Muscle layer of duodenum (tissue), 2 donors: ENCODE measurements at regions not wholly inside any gene's neighbourhood (a gene's known extent, or its start where the extent isn't known, plus 50 kb on each side); places are given as distances from the start of the nearest gene placed in this dataset.

Source experiments
- H3K27ac ChIP-seq: one replicate; pipeline ENCODE4 v1.7.0; 2013; ENCODE audit warnings: mild to moderate bottlenecking, low read length
- H3K27me3 ChIP-seq: one replicate; pipeline ENCODE4 v1.7.0; 2013; ENCODE audit warnings: low read depth, mild to moderate bottlenecking, control low read depth, low read length
- H3K36me3 ChIP-seq, 2 donors: one replicate each; pipeline ENCODE4 v1.7.0; 2013; ENCODE audit warnings: low read length in 2 of 2, control low read depth in 1 of 2, mild to moderate bottlenecking in 1 of 2; ENCODE audit not compliant: insufficient read depth in 2 of 2, control insufficient read depth in 1 of 2
- H3K4me1 ChIP-seq, 2 donors: one replicate each; pipeline ENCODE4 v1.7.0; 2013; ENCODE audit warnings: low read length in 2 of 2, mild to moderate bottlenecking in 2 of 2, control low read depth in 1 of 2, moderate library complexity in 1 of 2; ENCODE audit not compliant: insufficient read depth in 2 of 2, control insufficient read depth in 1 of 2
- H3K4me3 ChIP-seq, 2 donors: one replicate each; pipeline ENCODE4 v1.7.0; 2013; ENCODE audit warnings: low read length in 2 of 2, low read depth in 1 of 2, mild to moderate bottlenecking in 1 of 2
- H3K9me3 ChIP-seq, 2 donors: one replicate each; pipeline ENCODE4 v1.7.0; 2013; ENCODE audit warnings: low read length in 2 of 2, control low read depth in 1 of 2, mild to moderate bottlenecking in 1 of 2; ENCODE audit not compliant: control insufficient read depth in 1 of 2
- donor health status: healthy.

- Histone ChIP-seq H3K9me3 (no peaks in the 10 kb centered on the region), H3K4me3 (no peak overlapping the region), H3K36me3 (no peaks in the 10 kb centered on the region), H3K27me3 (no peaks in the 10 kb centered on the region), H3K27ac (no peak overlapping the region), H3K4me1 (no peaks in the 10 kb centered on the region)
These were observed 427.7 kb downstream of the LRRIQ3 start for GRCh38 chr1:73770109-73770905.

GRCh38 chr1:73766786-73767348 is 431.1 kb downstream of the LRRIQ3 start:
- Histone ChIP-seq H3K27me3 (no peaks in the 10 kb centered on the region), H3K4me3 (no peak overlapping the region), H3K36me3 (no peaks in the 10 kb centered on the region), H3K4me1 (no peaks in the 10 kb centered on the region), H3K27ac (no peak overlapping the region), H3K9me3 (no peaks in the 10 kb centered on the region)

- Histone ChIP-seq H3K27ac (no peak overlapping the region), H3K9me3 (no peaks in the 10 kb centered on the region), H3K4me1 (no peaks in the 10 kb centered on the region), H3K27me3 (no peaks in the 10 kb centered on the region), H3K4me3 (no peak overlapping the region), H3K36me3 (no peaks in the 10 kb centered on the region)
These were observed 432.3 kb downstream of the LRRIQ3 start for GRCh38 chr1:73765551-73766233.

GRCh38 chr1:73761559-73761958 is 436.4 kb downstream of the LRRIQ3 start:
- H3K9me3 ChIP-seq, result no peaks in the 10 kb centered on the region
- no peak overlapping the region for H3K4me3 ChIP-seq
- H3K36me3 ChIP-seq, result no peaks in the 10 kb centered on the region
- H3K27me3 ChIP-seq, result no peaks in the 10 kb centered on the region
- no peaks in the 10 kb centered on the region for H3K4me1 ChIP-seq
- no peak overlapping the region for H3K27ac ChIP-seq

- no peak overlapping the region for H3K27ac ChIP-seq
- H3K27me3 ChIP-seq, result no peaks in the 10 kb centered on the region
- H3K4me3 ChIP-seq, result no peak overlapping the region
These were observed 439.0 kb downstream of the LRRIQ3 start for GRCh38 chr1:73759011-73759410.

GRCh38 chr1:73756817-73757216 is 441.2 kb downstream of the LRRIQ3 start:
- Histone ChIP-seq H3K4me3 (no peak overlapping the region), H3K4me1 (no peaks in the 10 kb centered on the region), H3K36me3 (no peaks in the 10 kb centered on the region), H3K9me3 (no peaks in the 10 kb centered on the region), H3K27me3 (no peaks in the 10 kb centered on the region), H3K27ac (no peak overlapping the region)

More at GRCh38 chr1:73759011-73759410, 439.0 kb downstream of the LRRIQ3 start:
- Histone ChIP-seq H3K9me3 (no peaks in the 10 kb centered on the region), H3K36me3 (no peaks in the 10 kb centered on the region), H3K4me1 (no peaks in the 10 kb centered on the region)

GRCh38 chr1:73755649-73756048 is 442.3 kb downstream of the LRRIQ3 start:
- no peaks in the 10 kb centered on the region for H3K9me3 ChIP-seq
- H3K4me3 ChIP-seq, result no peak overlapping the region

GRCh38 chr1:73749996-73750395 is 448.0 kb downstream of the LRRIQ3 start:
- no peak overlapping the region for H3K27ac ChIP-seq
- no peaks in the 10 kb centered on the region for H3K36me3 ChIP-seq
- H3K9me3 ChIP-seq, result peaks cover 4 to 5% of the 10 kb centered on the region in 2 donors
- no peak overlapping the region for H3K4me3 ChIP-seq
- no peaks in the 10 kb centered on the region for H3K27me3 ChIP-seq
- H3K4me1 ChIP-seq, result no peaks in the 10 kb centered on the region

More at GRCh38 chr1:73755649-73756048, 442.3 kb downstream of the LRRIQ3 start:
- Histone ChIP-seq H3K27me3 (no peaks in the 10 kb centered on the region), H3K4me1 (no peaks in the 10 kb centered on the region), H3K36me3 (no peaks in the 10 kb centered on the region), H3K27ac (no peak overlapping the region)

- Histone ChIP-seq H3K9me3 (peaks cover 4 to 7% of the 10 kb centered on the region in 2 donors), H3K27ac (no peak overlapping the region), H3K4me1 (no peaks in the 10 kb centered on the region), H3K36me3 (no peaks in the 10 kb centered on the region), H3K4me3 (no peak overlapping the region), H3K27me3 (no peaks in the 10 kb centered on the region)
These were observed 453.0 kb downstream of the LRRIQ3 start for GRCh38 chr1:73744985-73745384.

GRCh38 chr1:73736125-73736524 is 461.9 kb downstream of the LRRIQ3 start:
- Histone ChIP-seq H3K36me3 (no peaks in the 10 kb centered on the region), H3K4me3 (no peak overlapping the region), H3K27me3 (no peaks in the 10 kb centered on the region), H3K4me1 (no peaks in the 10 kb centered on the region), H3K9me3 (no peaks in the 10 kb centered on the region), H3K27ac (no peak overlapping the region)

GRCh38 chr1:73727036-73727435 is 470.9 kb downstream of the LRRIQ3 start:
- H3K4me1 ChIP-seq, result no peaks in the 10 kb centered on the region
- H3K36me3 ChIP-seq, result no peaks in the 10 kb centered on the region
- no peak overlapping the region for H3K4me3 ChIP-seq
- H3K9me3 ChIP-seq, result no peaks in the 10 kb centered on the region
- no peaks in the 10 kb centered on the region for H3K27me3 ChIP-seq
- no peak overlapping the region for H3K27ac ChIP-seq
